ENCODE measurements at regions not wholly inside any gene's neighbourhood (a gene's known extent, or its start where the extent isn't known, plus 50 kb on each side); places are given as distances from the start of the nearest gene placed in this dataset.

- H3K4me2 ChIP-seq (ENCODE audit: low read depth, low read length, poor library complexity, severe bottlenecking) = no peak overlapping the region
- TF ChIP-seq EZH2phosphoT487 (IDR thresholded peaks at IDR 0.05; ENCODE audit: borderline replicate concordance) = no peak
- TF ChIP-seq, protein P1, sequence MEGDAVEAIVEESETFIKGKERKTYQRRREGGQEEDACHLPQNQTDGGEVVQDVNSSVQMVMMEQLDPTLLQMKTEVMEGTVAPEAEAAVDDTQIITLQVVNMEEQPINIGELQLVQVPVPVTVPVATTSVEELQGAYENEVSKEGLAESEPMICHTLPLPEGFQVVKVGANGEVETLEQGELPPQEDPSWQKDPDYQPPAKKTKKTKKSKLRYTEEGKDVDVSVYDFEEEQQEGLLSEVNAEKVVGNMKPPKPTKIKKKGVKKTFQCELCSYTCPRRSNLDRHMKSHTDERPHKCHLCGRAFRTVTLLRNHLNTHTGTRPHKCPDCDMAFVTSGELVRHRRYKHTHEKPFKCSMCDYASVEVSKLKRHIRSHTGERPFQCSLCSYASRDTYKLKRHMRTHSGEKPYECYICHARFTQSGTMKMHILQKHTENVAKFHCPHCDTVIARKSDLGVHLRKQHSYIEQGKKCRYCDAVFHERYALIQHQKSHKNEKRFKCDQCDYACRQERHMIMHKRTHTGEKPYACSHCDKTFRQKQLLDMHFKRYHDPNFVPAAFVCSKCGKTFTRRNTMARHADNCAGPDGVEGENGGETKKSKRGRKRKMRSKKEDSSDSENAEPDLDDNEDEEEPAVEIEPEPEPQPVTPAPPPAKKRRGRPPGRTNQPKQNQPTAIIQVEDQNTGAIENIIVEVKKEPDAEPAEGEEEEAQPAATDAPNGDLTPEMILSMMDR (conservative IDR thresholded peaks at IDR 0.05; ENCODE audit: low read length) = no peak
- H4K20me1 ChIP-seq (ENCODE audit: insufficient read depth, low read length, poor library complexity, severe bottlenecking) = no peaks in the 10 kb centered on the region
- no peak overlapping the region for H3K9ac ChIP-seq (ENCODE audit: low read depth, low read length, poor library complexity, severe bottlenecking)
- H3K36me3 ChIP-seq (ENCODE audit: insufficient read depth, low read length) = no peaks in the 10 kb centered on the region
- no peaks in the 10 kb centered on the region for H3K27me3 ChIP-seq (ENCODE audit: insufficient read depth, low read length, poor library complexity, severe bottlenecking)
- no peaks in the 10 kb centered on the region for H3K9me2 ChIP-seq (replicated peaks; ENCODE audit: low read depth, low read length)
- H3K9me3 ChIP-seq (ENCODE audit: insufficient read depth, low read depth, low read length) = no peaks in the 10 kb centered on the region
- no peaks in the 10 kb centered on the region for H3K79me2 ChIP-seq (ENCODE audit: insufficient read depth, low read length)
- no peak overlapping the region for H2AFZ ChIP-seq (ENCODE audit: low read length)
- H3K4me3 ChIP-seq (ENCODE audit: low read length, poor library complexity, severe bottlenecking) = no peak overlapping the region
- no peaks in the 10 kb centered on the region for H3K4me1 ChIP-seq (ENCODE audit: insufficient read depth, low read length, poor library complexity, severe bottlenecking)
- no peaks in the 10 kb centered on the region for H3F3A ChIP-seq (ENCODE audit: low read depth)
Observed at GRCh38 chr14:51585055-51585454, 66.7 kb upstream of the FRMD6 start.

DNA sequence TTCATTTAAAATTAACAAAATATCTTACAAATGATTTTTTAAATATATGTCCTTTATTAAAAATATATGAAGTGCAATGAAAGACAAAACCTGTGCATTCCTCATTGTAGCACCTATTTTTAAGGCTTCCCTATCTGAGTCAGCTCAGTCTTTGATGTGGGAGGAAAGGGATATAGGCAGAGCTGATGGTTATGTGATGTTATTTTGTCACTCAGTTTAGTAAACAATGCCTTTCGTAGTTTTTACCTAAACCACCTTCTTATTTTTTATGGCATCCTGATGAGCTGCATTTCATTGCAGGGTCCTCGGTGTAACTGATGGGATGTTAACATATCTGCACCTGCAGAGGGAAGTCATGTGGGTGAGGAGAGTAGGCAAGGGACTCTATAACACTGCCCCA is 58.9 kb upstream of the FRMD6 start:
- no peak for TF ChIP-seq EZH2phosphoT487 (IDR thresholded peaks at IDR 0.05; ENCODE audit: borderline replicate concordance)
- TF ChIP-seq, protein P1 (conservative IDR thresholded peaks at IDR 0.05; ENCODE audit: low read length) = no peak

DNA sequence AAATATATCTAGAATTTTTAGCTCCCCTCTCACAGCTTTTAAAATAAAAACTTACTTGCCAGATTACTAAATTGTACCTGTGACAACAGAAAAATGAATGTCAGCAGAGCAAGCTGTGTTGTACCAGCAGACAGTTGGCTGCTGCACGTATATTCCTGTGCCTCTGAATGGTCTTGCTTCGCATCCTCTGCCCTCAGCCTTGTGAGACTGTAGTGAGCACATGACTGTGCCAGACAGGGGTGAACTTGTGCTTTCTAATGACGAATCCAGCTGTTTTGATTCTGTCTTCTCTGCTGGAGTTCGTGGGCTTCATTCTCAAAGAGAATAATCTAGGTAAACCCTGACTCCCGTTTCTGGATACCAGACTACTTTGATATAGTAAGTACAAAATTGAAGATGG is 58.3 kb upstream of the FRMD6 start:
- Histone ChIP-seq H3K4me2 (ENCODE audit: low read depth, low read length, poor library complexity, severe bottlenecking) (peak overlapping the region; percentile 49), H3K36me3 (ENCODE audit: insufficient read depth, low read length) (no peaks in the 10 kb centered on the region), H3K4me3 (ENCODE audit: low read length, poor library complexity, severe bottlenecking) (no peak overlapping the region), H3K9me2 (replicated peaks; ENCODE audit: low read depth, low read length) (no peaks in the 10 kb centered on the region), H3F3A (ENCODE audit: low read depth) (no peaks in the 10 kb centered on the region), H2AFZ (ENCODE audit: low read length) (no peak overlapping the region), H3K4me1 (ENCODE audit: insufficient read depth, low read length, poor library complexity, severe bottlenecking) (peaks cover 8% of the 10 kb centered on the region), H4K20me1 (ENCODE audit: insufficient read depth, low read length, poor library complexity, severe bottlenecking) (no peaks in the 10 kb centered on the region), H3K9ac (ENCODE audit: low read depth, low read length, poor library complexity, severe bottlenecking) (no peak overlapping the region), H3K79me2 (ENCODE audit: insufficient read depth, low read length) (no peaks in the 10 kb centered on the region), H3K9me3 (ENCODE audit: insufficient read depth, low read depth, low read length) (no peaks in the 10 kb centered on the region), H3K27me3 (ENCODE audit: insufficient read depth, low read length, poor library complexity, severe bottlenecking) (no peaks in the 10 kb centered on the region)
- TF ChIP-seq, protein P1 (conservative IDR thresholded peaks at IDR 0.05; ENCODE audit: low read length) = no peak
- no peak for TF ChIP-seq EZH2phosphoT487 (IDR thresholded peaks at IDR 0.05; ENCODE audit: borderline replicate concordance)

More for the DNA sequence above, 58.9 kb upstream of the FRMD6 start:
- H3K79me2 ChIP-seq (ENCODE audit: insufficient read depth, low read length) = no peaks in the 10 kb centered on the region
- H3K4me2 ChIP-seq (ENCODE audit: low read depth, low read length, poor library complexity, severe bottlenecking) = peak overlapping the region; percentile 49
- no peaks in the 10 kb centered on the region for H3K36me3 ChIP-seq (ENCODE audit: insufficient read depth, low read length)
- H3K27me3 ChIP-seq (ENCODE audit: insufficient read depth, low read length, poor library complexity, severe bottlenecking) = no peaks in the 10 kb centered on the region
- no peaks in the 10 kb centered on the region for H3F3A ChIP-seq (ENCODE audit: low read depth)
- H3K9ac ChIP-seq (ENCODE audit: low read depth, low read length, poor library complexity, severe bottlenecking) = no peak overlapping the region
- H3K4me3 ChIP-seq (ENCODE audit: low read length, poor library complexity, severe bottlenecking) = no peak overlapping the region
- no peaks in the 10 kb centered on the region for H3K9me2 ChIP-seq (replicated peaks; ENCODE audit: low read depth, low read length)
- H3K4me1 ChIP-seq (ENCODE audit: insufficient read depth, low read length, poor library complexity, severe bottlenecking) = peaks cover 8% of the 10 kb centered on the region
- H2AFZ ChIP-seq (ENCODE audit: low read length) = no peak overlapping the region
- no peaks in the 10 kb centered on the region for H4K20me1 ChIP-seq (ENCODE audit: insufficient read depth, low read length, poor library complexity, severe bottlenecking)
- H3K9me3 ChIP-seq (ENCODE audit: insufficient read depth, low read depth, low read length) = no peaks in the 10 kb centered on the region
